Uterus (tissue), 3 donors: ENCODE measurements at regions not wholly inside any gene's neighbourhood (a gene's known extent, or its start where the extent isn't known, plus 50 kb on each side); places are given as distances from the start of the nearest gene placed in this dataset.
"Not testable (repeated sequence)": the region's sequence is repeated elsewhere in the genome, so short reads cannot be mapped to it uniquely, and the experiment has no call there.

Source experiments
- DNase-seq, 2 donors: peaks; one replicate each; pipeline ENCODE4 v3.0.0-alpha.2; 2019 to 2020
- H3K27ac ChIP-seq, 2 donors: fragments of 200-600 bp; sonication (generic); 1 replicate in 1 of 2; 2 replicates in 1 of 2; pipeline ENCODE4 v1.5.1; 2016 to 2018
- H3K27me3 ChIP-seq, 2 donors: fragments of 200-600 bp; sonication (generic); one replicate each; pipeline ENCODE4 v1.5.1; 2018 to 2019; ENCODE audit warnings: control low read depth in 1 of 2
- H3K36me3 ChIP-seq, 2 donors: fragments of 200-600 bp; sonication (generic); one replicate each; pipeline ENCODE4 v1.5.1; 2019; ENCODE audit warnings: control low read depth in 1 of 2
- H3K4me1 ChIP-seq, 2 donors: fragments of 200-600 bp; sonication (generic); one replicate each; pipeline ENCODE4 v1.5.1; 2018 to 2019; ENCODE audit warnings: control low read depth in 1 of 2
- H3K4me3 ChIP-seq, 2 donors: fragments of 200-600 bp; sonication (generic); 1 replicate in 1 of 2; 2 replicates in 1 of 2; pipeline ENCODE4 v1.5.1; 2018 to 2019; ENCODE audit warnings: mild to moderate bottlenecking in 1 of 2
- H3K9me3 ChIP-seq, 2 donors: fragments of 200-600 bp; sonication (generic); one replicate each; pipeline ENCODE4 v1.5.1; 2019; ENCODE audit warnings: control low read depth in 1 of 2
- POLR2A ChIP-seq, 2 donors: fragments of 450-650 bp; IDR thresholded peaks; one replicate each; pipeline ENCODE4 v1.6.1; 2016; ENCODE audit warnings: antibody characterized with exemption in 2 of 2, mild to moderate bottlenecking in 1 of 2, moderate library complexity in 1 of 2
- intact Hi-C: fragments of 100-400 bp; cut with DNase I; formaldehyde crosslinking; loops from one replicate; pipeline ENCODE4 v1.15.1; 2023; ENCODE audit warnings: low total_unique reads
- TF ChIP-seq, protein P1 (sequence below), 4 experiments: fragments of 200-600 bp in 2 of 4; fragments of 450-650 bp in 2 of 4; sonication (generic) in 2 of 4; IDR thresholded peaks; one replicate each; pipeline ENCODE4 v1.5.1; 2016 to 2019; ENCODE audit warnings: antibody characterized with exemption in 4 of 4, mild to moderate bottlenecking in 2 of 4, moderate library complexity in 1 of 4
- donor health status: DM: yes; HTN: yes; CAD: no.

DNA sequence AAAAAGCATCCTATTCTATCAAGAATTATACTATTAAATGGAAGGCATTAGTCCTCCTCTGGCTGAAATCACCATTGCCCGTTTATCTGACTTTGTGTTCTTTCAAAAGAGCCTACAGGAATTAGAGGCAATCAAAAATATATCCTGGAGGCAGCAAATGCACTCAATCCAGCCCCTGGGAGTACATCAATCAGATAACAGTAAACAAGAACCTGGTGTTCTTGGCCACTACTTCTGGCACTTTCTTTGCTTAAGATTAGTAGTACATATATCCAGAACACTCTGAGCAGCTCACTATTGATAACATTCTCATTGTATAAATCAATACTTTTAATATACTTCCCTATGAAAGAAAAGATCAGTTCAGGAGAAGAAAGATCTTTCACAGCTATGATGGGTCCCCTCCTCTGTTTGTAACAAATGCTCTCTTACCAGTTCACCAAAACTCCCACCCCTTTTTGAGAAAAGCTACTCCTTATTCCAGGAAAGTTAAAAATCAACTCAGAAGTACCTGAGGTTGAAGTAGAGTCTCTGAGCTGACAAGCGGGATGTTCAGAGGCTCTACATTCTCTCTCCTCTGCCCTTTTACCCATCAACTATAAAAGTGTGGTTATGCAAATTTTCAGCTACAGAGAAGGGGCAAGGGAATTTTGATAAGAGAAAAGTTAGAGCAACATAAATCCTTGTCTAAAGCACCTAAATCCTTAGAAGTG lies 176.0 kb downstream of the COX18 start:
- no peak for TF ChIP-seq POLR2A (IDR thresholded peaks at IDR 0.05)
- TF ChIP-seq, protein P1, sequence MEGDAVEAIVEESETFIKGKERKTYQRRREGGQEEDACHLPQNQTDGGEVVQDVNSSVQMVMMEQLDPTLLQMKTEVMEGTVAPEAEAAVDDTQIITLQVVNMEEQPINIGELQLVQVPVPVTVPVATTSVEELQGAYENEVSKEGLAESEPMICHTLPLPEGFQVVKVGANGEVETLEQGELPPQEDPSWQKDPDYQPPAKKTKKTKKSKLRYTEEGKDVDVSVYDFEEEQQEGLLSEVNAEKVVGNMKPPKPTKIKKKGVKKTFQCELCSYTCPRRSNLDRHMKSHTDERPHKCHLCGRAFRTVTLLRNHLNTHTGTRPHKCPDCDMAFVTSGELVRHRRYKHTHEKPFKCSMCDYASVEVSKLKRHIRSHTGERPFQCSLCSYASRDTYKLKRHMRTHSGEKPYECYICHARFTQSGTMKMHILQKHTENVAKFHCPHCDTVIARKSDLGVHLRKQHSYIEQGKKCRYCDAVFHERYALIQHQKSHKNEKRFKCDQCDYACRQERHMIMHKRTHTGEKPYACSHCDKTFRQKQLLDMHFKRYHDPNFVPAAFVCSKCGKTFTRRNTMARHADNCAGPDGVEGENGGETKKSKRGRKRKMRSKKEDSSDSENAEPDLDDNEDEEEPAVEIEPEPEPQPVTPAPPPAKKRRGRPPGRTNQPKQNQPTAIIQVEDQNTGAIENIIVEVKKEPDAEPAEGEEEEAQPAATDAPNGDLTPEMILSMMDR (IDR thresholded peaks at IDR 0.05) = no peak
- intact Hi-C loops = no loop called here
- H3K27ac ChIP-seq = peak overlapping the region; percentile 74 to 78

GRCh38 chr4:72888331-72888730 lies 181.2 kb downstream of the COX18 start:
- H3K4me1 ChIP-seq = no peaks in the 10 kb centered on the region
- intact Hi-C loops = no loop called here
- H3K27me3 ChIP-seq = no peaks in the 10 kb centered on the region
- TF ChIP-seq, protein P1 (IDR thresholded peaks at IDR 0.05) = no peak
- no peak for TF ChIP-seq POLR2A (IDR thresholded peaks at IDR 0.05)
- H3K4me3 ChIP-seq = no peak overlapping the region
- DNase-seq = no peak
- no peaks in the 10 kb centered on the region for H3K36me3 ChIP-seq
- no peak overlapping the region for H3K27ac ChIP-seq
- H3K9me3 ChIP-seq = no peaks in the 10 kb centered on the region

More for the DNA sequence above, 176.0 kb downstream of the COX18 start:
- no peak for DNase-seq
- H3K9me3 ChIP-seq = no peaks in the 10 kb centered on the region
- H3K36me3 ChIP-seq = no peaks in the 10 kb centered on the region
- H3K27me3 ChIP-seq = no peaks in the 10 kb centered on the region
- no peak overlapping the region for H3K4me3 ChIP-seq
- H3K4me1 ChIP-seq = peaks cover 6 to 9% of the 10 kb centered on the region in 2 donors

- TF ChIP-seq POLR2A (IDR thresholded peaks at IDR 0.05) = no peak
- TF ChIP-seq, protein P1 (IDR thresholded peaks at IDR 0.05) = no peak
- DNase-seq = no peak
- intact Hi-C loops = no loop called here
Measured at GRCh38 chr4:72887152-72887551, 182.4 kb downstream of the COX18 start.

DNA sequence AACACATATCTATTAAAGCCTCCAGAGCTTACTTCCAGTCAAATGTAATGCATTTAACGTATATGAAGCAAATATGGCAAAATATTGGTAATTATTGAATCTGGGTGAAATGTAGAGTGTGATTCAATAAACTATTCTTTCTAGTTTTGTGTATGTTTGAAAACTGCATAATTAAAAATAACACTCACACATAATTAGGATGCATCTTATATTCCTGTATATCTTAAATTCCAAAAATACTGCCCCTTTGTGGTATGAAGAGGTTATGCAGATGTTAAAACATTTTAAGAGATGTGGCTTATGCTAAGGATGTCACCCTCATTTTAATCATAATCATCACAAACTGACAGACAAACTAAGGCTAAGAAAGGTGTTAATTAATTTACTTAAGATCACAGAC lies 182.9 kb downstream of the COX18 start:
- no peaks in the 10 kb centered on the region for H3K9me3 ChIP-seq
- TF ChIP-seq, protein P1 (IDR thresholded peaks at IDR 0.05) = no peak
- no peak for TF ChIP-seq POLR2A (IDR thresholded peaks at IDR 0.05)
- no peak overlapping the region for H3K27ac ChIP-seq
- no peak overlapping the region for H3K4me3 ChIP-seq
- H3K4me1 ChIP-seq = no peaks in the 10 kb centered on the region
- H3K27me3 ChIP-seq = no peaks in the 10 kb centered on the region
- no peak for DNase-seq
- H3K36me3 ChIP-seq = no peaks in the 10 kb centered on the region
- intact Hi-C loops = no loop called here

More at GRCh38 chr4:72887152-72887551, 182.4 kb downstream of the COX18 start:
- Histone ChIP-seq H3K27ac (no peak overlapping the region), H3K4me1 (no peaks in the 10 kb centered on the region), H3K4me3 (no peak overlapping the region), H3K9me3 (no peaks in the 10 kb centered on the region), H3K27me3 (no peaks in the 10 kb centered on the region), H3K36me3 (no peaks in the 10 kb centered on the region)

- H3K36me3 ChIP-seq, H3K27ac ChIP-seq, H3K4me3 ChIP-seq, DNase-seq, H3K4me1 ChIP-seq, intact Hi-C loops, H3K9me3 ChIP-seq, H3K27me3 ChIP-seq: not testable (repeated sequence)
Measured at GRCh38 chr4:72884225-72884624, 185.3 kb downstream of the COX18 start.
